CD1c-positive myeloid dendritic cell (primary cell): ENCODE measurements at regions not wholly inside any gene's neighbourhood (a gene's known extent, or its start where the extent isn't known, plus 50 kb on each side); places are given as distances from the start of the nearest gene placed in this dataset.
"Not testable (repeated sequence)": the region's sequence is repeated elsewhere in the genome, so short reads cannot be mapped to it uniquely, and the experiment has no call there.

Source experiments
- DNase-seq: peaks from one replicate; pipeline ENCODE4 v3.0.0-alpha.2; 2016; ENCODE audit errors: extremely low spot score

GRCh38 chr1:224061436-224061835, 52.5 kb upstream of the FBXO28 start:
- DNase-seq: peak; percentile 3

DNA sequence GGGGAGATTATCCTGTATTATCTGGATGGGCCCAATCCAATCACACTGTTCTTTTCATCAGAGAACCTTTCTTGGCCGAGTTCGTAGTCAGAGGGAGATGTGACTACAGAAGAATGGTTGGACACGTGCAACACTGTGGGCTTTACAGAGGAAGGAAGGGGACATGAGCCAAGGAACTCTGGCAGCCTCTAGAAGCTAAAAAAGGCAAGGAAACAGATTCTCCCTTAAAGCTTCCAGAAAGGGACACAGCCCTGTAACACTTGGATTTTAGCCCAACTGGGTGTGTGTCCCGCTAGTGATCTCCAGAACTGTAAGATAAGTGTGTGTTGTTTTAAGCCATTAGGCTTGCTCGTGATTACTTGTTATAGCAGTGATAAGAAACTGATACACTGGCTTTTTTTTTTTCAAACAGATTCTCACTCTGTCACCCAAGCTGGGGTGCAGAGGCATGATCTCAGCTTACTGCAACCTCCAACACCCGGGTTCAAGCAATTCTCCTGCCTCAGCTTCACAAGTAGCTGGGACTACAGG, 53.9 kb upstream of the FBXO28 start:
- no peak for DNase-seq

DNA sequence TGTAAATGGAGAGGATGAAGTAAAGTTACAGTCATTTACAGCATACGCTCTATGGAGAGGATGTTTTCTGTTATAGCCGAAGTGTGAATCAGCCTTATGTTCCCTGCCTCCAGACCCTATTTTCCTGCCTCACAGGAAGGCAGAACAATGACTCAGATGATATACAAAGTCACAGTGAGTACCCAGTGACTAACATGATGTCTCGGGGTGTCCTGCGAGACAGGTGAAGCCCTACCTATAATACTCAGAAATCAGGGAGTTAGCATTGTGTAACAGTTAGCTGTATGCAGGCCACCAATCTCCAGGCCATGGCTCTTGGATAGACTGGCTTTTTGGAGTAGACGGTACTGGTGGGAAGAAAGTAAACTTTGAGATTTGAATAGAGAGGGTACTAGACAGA, 55.6 kb upstream of the FBXO28 start:
- no peak for DNase-seq

GRCh38 chr1:224057461-224058199, 56.3 kb upstream of the FBXO28 start:
- no peak for DNase-seq

- DNase-seq: peak; percentile 4
Measured at GRCh38 chr1:224054611-224055010, 59.3 kb upstream of the FBXO28 start.

GRCh38 chr1:224054012-224054411, 59.9 kb upstream of the FBXO28 start:
- peak; percentile 7 for DNase-seq

DNA sequence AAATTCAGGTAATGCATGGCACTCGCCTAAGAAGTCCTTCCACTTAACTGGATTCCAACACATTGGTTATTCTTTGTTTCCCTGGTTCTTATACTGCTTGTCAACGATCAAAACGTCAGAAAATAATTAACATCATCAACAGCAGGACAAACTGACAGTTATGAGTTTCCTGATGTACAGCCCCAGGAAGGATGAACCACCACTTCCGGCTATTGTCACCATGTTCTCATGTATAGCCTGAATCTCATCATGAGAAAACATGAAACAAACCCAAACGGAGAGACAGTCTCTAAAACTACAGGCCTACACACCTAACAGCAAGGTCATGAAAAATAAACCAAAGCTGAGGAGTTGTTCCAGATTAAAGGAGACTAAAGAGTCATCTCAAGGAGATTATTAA, 60.5 kb upstream of the FBXO28 start:
- no peak for DNase-seq

- no peak for DNase-seq
Measured at GRCh38 chr1:224052772-224053171, 61.1 kb upstream of the FBXO28 start.

DNA sequence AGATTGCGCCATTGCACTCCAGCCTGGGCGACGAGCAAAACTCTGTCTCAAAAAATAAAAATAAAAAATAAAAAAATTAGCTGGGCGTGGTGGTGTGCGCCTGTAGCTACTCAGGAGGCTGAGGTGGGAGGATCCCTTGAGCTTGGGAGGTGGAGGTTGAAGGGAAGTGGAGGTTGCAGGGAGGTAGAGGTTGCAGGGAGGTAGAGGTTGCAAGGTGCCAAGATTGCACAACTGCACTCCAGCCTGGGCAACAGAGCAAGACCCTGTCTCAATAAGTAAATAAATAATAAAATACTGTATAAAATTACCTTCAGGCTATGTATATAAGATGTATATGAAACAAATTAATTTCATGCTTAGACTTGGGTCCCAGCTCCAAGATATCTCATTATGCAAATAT, 62.1 kb upstream of the FBXO28 start:
- not testable (repeated sequence) for DNase-seq

- no peak for DNase-seq
Measured at GRCh38 chr1:224051086-224051406, 62.9 kb upstream of the FBXO28 start.

DNA sequence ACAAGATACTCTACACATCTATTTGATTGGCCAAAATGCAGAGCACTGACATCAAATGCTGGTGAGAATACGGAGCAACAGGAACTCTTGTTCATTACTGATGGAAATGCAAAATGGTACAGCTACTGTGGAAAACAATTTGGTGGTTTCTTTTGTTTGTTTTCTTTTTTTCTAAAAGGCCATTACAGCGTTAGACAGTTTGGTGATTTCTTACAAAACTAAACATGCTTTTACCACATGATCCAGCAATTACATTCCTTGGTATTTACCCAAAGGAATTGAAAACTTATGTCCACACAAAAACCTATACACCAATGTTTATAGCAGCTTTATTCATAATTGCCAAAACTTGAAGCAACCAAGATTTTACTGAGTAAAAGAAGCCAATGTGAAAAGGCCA, 66.4 kb upstream of the FBXO28 start:
- DNase-seq: no peak

- DNase-seq: no peak
Measured at GRCh38 chr1:224045556-224045955, 68.4 kb upstream of the FBXO28 start.

- DNase-seq: no peak
Measured at GRCh38 chr1:224044420-224044819, 69.5 kb upstream of the FBXO28 start.

DNA sequence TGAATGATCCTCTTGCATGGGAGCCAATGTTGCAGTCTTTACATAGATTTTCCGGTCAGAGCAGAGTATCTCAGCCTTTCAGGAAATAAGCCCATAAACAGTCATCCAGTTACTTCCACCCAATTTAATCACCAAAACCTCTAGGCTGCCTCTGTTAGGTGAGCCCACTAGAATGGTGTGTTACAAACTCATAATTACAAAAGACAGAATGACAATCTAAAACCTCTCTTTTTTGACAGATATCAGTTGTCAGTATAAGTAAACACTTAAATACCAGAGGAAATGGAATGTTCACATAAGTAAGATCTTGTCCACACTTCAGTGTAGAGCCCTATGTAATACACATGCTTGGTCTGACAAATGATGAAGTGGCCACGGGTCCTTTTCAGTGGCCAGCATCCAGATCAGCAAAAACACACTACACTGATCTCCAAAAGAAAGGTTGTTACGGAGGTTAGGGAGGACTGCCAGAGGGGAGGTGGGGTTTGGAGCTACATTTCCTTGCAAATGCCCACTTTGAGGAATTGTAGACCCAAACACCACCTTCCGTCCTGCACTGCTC, 71.3 kb upstream of the FBXO28 start:
- DNase-seq: no peak

DNA sequence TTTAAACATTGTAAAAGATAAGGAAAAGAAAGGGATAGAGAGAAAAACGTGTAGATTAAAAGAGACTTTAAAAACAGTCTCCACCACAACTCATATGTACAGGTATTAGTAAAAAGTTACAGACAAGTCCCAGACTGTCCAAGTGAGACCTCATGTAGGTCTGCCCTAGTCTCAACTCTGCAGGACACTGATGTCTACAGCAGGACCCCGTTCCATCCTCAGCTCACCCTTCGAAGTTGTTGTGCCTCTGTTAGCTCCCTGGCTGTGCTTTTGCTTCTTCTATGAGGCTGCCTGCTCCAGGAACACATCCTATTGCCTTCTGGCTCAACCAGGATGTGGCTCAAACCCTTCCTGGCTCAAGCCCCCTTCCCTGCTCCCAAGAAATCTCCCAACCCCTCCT, 72.9 kb upstream of the FBXO28 start:
- DNase-seq: no peak

DNA sequence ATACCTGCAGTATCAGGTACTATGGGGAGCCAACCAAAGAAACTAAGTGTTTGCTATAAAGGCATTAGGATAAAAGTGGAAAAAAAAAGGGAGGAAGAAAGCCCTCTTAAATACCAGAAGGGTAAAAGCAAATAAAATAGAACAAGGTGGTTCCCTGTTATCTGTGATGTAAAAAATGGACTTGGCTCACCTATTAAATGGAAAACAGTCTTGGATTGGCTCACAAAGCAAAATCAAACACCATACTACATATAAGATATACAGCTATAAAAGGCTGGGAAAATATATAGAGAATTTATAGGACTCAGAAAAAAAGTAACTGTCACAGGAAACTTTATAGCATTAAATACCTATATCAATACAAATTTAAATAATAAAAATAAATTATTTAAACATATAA, 73.5 kb upstream of the FBXO28 start:
- DNase-seq: not testable (repeated sequence)

DNA sequence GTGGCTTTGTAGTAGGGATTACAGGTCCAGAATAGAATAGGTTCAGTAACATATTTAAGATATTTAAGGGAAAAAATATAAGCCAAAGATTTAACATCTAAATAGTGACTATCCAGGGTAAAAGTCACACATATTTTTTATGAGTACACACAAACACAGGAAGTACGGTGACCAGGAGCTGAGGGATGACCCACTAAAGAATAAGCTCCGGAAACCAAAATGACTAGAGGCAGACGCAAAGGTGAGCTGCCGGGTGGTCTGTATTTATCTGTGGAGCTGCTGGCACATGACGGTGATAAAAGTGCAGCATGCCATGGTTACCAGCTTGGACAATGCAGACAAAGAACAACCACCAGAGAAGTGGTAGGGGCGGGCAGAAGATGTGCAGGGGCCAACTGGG, 73.9 kb upstream of the FBXO28 start:
- not testable (repeated sequence) for DNase-seq

GRCh38 chr1:224038832-224039231, 75.1 kb upstream of the FBXO28 start:
- DNase-seq: not testable (repeated sequence)

GRCh38 chr1:224037362-224037761, 76.5 kb upstream of the FBXO28 start:
- not testable (repeated sequence) for DNase-seq

DNA sequence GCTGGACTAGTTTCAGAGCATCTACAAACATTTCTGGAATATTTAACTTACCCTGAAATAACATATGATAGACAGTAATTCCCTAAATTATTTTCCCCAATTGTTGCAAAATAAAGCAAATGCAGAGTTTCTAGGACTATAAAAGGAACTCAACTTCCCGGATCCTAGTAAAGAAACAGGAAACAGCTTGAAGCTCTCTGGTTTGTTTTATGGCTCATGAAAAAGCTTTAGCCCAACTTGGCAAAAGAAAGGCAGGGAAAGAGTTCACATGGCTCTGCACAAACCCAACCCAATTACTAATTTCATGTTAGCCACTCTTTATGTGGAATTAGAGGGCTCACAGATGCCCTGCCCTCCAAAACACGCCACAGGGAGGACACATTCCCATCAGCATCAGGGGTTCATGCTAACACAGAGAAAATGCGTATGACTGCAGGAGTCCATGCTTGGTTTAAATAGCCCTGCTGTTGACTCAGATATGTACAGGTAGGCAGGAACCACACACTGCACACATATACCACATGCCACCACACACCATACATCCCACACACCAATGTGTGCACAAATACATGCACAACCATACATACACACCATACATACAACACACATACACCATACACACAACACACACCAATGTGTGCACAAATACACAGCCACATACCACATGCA, 81.2 kb upstream of the FBXO28 start:
- DNase-seq: not testable (repeated sequence)

- DNase-seq: not testable (repeated sequence)
Measured at GRCh38 chr1:224031986-224032385, 81.9 kb upstream of the FBXO28 start.

GRCh38 chr1:224030257-224030656, 83.7 kb upstream of the FBXO28 start:
- DNase-seq: not testable (repeated sequence)
